HepG2 (cell line): ENCODE measurements at regions not wholly inside any gene's neighbourhood (a gene's known extent, or its start where the extent isn't known, plus 50 kb on each side); places are given as distances from the start of the nearest gene placed in this dataset.
"Not testable (repeated sequence)": the region's sequence is repeated elsewhere in the genome, so short reads cannot be mapped to it uniquely, and the experiment has no call there.

ENCODE experiments used
- ATAC-seq: fragments of 200-7000 bp; cut with Tn5 transposase; 3 replicates; pipeline ENCODE4 v1.9.1; 2020; ENCODE audit warnings: mild to moderate bottlenecking, moderate library complexity
- BruUV-seq: library from RNA; stranded (reverse); fragments of 400-500 nt; replicated peaks from 2 replicates; lab custom pipeline; 2021; lab: Mats Ljungman, UMichigan
- CTCF ChIA-PET: fragments of 300-600 bp; formaldehyde crosslinking; extraction: SDS; loops from one replicate; lab custom pipeline; 2021; ENCODE audit warnings: low total read pairs, inconsistent platforms, low intra/inter-chr PET ratio; lab: Yijun Ruan, JAX
- POLR2A ChIA-PET: fragments of 350-600 bp; sonication (Branson Sonifier 250); formaldehyde crosslinking; loops from one replicate; lab custom pipeline; 2020; ENCODE audit warnings: antibody characterized with exemption, inconsistent platforms; lab: Yijun Ruan, JAX
- DNase-seq: peaks from one replicate; pipeline ENCODE4 v3.0.0-alpha.2; 2015; ENCODE audit warnings: low spot score
- FAIRE-seq: peaks from 3 replicates; lab custom pipeline; 2011; peaks lifted over from hg19 to GRCh38; lab: Jason Lieb, UNC
- H2AFZ ChIP-seq: one replicate; pipeline ENCODE4 v1.6.1; 2011; ENCODE audit warnings: low read length, inconsistent platforms
- H3K27ac ChIP-seq: fragments of 300-600 bp; 3 replicates; pipeline ENCODE4 v1.8.0; 2011; ENCODE audit warnings: mixed run types, mild to moderate bottlenecking, mixed read lengths, low read length, inconsistent platforms; ENCODE audit not compliant: insufficient read depth; ENCODE audit errors: extremely low read length
- H3K27me3 ChIP-seq, 2 experiments: fragments of 200-600 bp in 1 of 2; 2 replicates in 1 of 2; 3 replicates in 1 of 2; pipeline versions ENCODE4 v1.6.0 to v1.8.0; 2011; ENCODE audit warnings: low read length in 2 of 2, mild to moderate bottlenecking in 2 of 2, moderate library complexity in 2 of 2, inconsistent platforms in 1 of 2; ENCODE audit not compliant: insufficient read depth in 2 of 2, control insufficient read depth in 1 of 2
- H3K36me3 ChIP-seq, 2 experiments: fragments of 200-600 bp in 1 of 2; replicated peaks in 1 of 2; 2 replicates in 1 of 2; 3 replicates in 1 of 2; pipeline versions ENCODE4 v1.5.1 to v1.8.0; 2011; ENCODE audit warnings: low read length in 2 of 2, inconsistent platforms in 1 of 2; ENCODE audit not compliant: insufficient read depth in 2 of 2, control insufficient read depth in 1 of 2
- H3K4me1 ChIP-seq: 2 replicates; pipeline ENCODE4 v1.5.1; 2012; ENCODE audit warnings: low read length, inconsistent platforms; ENCODE audit not compliant: insufficient read depth
- H3K4me2 ChIP-seq: 2 replicates; pipeline ENCODE4 v1.6.0; 2011; ENCODE audit warnings: low read depth, low read length, inconsistent platforms
- H3K4me3 ChIP-seq, 3 experiments: fragments of 200-600 bp in 1 of 3; sonication (generic), shearing (Covaris generic) in 1 of 3; replicated peaks in 1 of 3; 2 replicates each; pipeline ENCODE4 v1.5.1; 2011 to 2016; ENCODE audit warnings: low read length in 3 of 3, inconsistent platforms in 2 of 3, low read depth in 2 of 3, mild to moderate bottlenecking in 2 of 3, control low read depth in 1 of 3, mixed read lengths in 1 of 3; ENCODE audit not compliant: insufficient read depth in 1 of 3
- H3K79me2 ChIP-seq: one replicate; pipeline ENCODE4 v1.6.1; 2011; ENCODE audit warnings: low read length, inconsistent platforms; ENCODE audit not compliant: insufficient read depth
- H3K9ac ChIP-seq: 2 replicates; pipeline ENCODE4 v1.6.0; 2011; ENCODE audit warnings: mild to moderate bottlenecking, low read depth, low read length, inconsistent platforms; ENCODE audit not compliant: insufficient read depth
- H3K9me3 ChIP-seq: 2 replicates; pipeline ENCODE4 v1.5.1; 2012; ENCODE audit warnings: mild to moderate bottlenecking, low read length
- H4K20me1 ChIP-seq: 2 replicates; pipeline ENCODE4 v1.6.0; 2011; ENCODE audit warnings: inconsistent platforms, mild to moderate bottlenecking, low read length, moderate library complexity; ENCODE audit not compliant: insufficient read depth
- ATF7 ChIP-seq, 2 experiments: fragments of 450-650 bp in 1 of 2; sonication (generic) in 1 of 2; formaldehyde crosslinking in 1 of 2; IDR thresholded peaks; 2 replicates each; pipeline versions ENCODE4 v1.4.0 to v1.6.1; 2016 to 2020; ENCODE audit warnings: antibody characterized with exemption in 1 of 2, mild to moderate bottlenecking in 1 of 2, missing genetic modification reagents in 1 of 2
- CREB1 ChIP-seq, 2 experiments: fragments of 450-650 bp in 1 of 2; IDR thresholded peaks; 2 replicates each; pipeline ENCODE4 v1.6.1; 2016 to 2017; ENCODE audit warnings: control low read depth in 1 of 2, mild to moderate bottlenecking in 1 of 2, missing compliant biosample characterization in 1 of 2, missing genetic modification characterization in 1 of 2
- WGBS: methylation state at CpG from one replicate; pipeline ENCODE4 v1.1.6; 2017; ENCODE audit warnings: low lambda C conversion rate; 5-methylcytosine and 5-hydroxymethylcytosine counted together
- in situ Hi-C: cut with HindIII; loops from 2 replicates; pipeline ENCODE4 v1.10.0; 2017; ENCODE audit warnings: low pct_unique_long_range_greater_than_20kb; ENCODE audit not compliant: extremely low pct_ligation_motif_present
- intact Hi-C: fragments of 100-400 bp; cut with micrococcal nuclease; formaldehyde crosslinking; loops from one replicate; pipeline ENCODE4 v1.10.0; 2022; ENCODE audit not compliant: unreplicated experiment

- H3K27me3 ChIP-seq, H3K36me3 ChIP-seq, CTCF ChIA-PET, DNase-seq, H3K9me3 ChIP-seq, H3K27ac ChIP-seq, H3K79me2 ChIP-seq, H2AFZ ChIP-seq, H4K20me1 ChIP-seq, BruUV-seq, H3K4me1 ChIP-seq, H3K4me2 ChIP-seq, ATAC-seq, intact Hi-C loops, H3K4me3 ChIP-seq, POLR2A ChIA-PET, in situ Hi-C loops, FAIRE-seq, H3K9ac ChIP-seq: not testable (repeated sequence)
- 86% methylated on average over 1 of the region's 2 CpGs for WGBS
These were observed 415.5 kb downstream of the TGIF2LX start for GRCh38 chrX:90337161-90337560.

- DNase-seq; H3K9me3 ChIP-seq; intact Hi-C loops; POLR2A ChIA-PET; H3K4me2 ChIP-seq; H3K4me1 ChIP-seq; BruUV-seq; H2AFZ ChIP-seq; H3K36me3 ChIP-seq; H3K9ac ChIP-seq; FAIRE-seq; H3K79me2 ChIP-seq; H4K20me1 ChIP-seq; in situ Hi-C loops; H3K4me3 ChIP-seq; H3K27me3 ChIP-seq; TF ChIP-seq CREB1, ATF7 (CRISPR knock-in tag; IDR thresholded peaks at IDR 0.05): not testable (repeated sequence)
- 0% methylated on average over 1 of the region's 4 CpGs for WGBS
- TF ChIP-seq CREB1 (IDR thresholded peaks at IDR 0.05) (peak; percentile 82), ATF7 (IDR thresholded peaks at IDR 0.05) (peak; percentile 95)
- TF ChIP-seq, all 625 proteins: peak for 2; not testable (repeated sequence) for 623
- ATAC-seq, CTCF ChIA-PET, H3K27ac ChIP-seq: not testable (repeated sequence)
These were observed 447.9 kb downstream of the TGIF2LX start for GRCh38 chrX:90369632-90370031.

GRCh38 chrX:90398020-90398419 lies 476.3 kb downstream of the TGIF2LX start:
- intact Hi-C loops, BruUV-seq, H2AFZ ChIP-seq, ATAC-seq, H3K27ac ChIP-seq, H3K9ac ChIP-seq, H3K4me2 ChIP-seq, in situ Hi-C loops, CTCF ChIA-PET, POLR2A ChIA-PET, H3K27me3 ChIP-seq, H3K79me2 ChIP-seq, DNase-seq, H3K4me1 ChIP-seq, H3K36me3 ChIP-seq, H3K4me3 ChIP-seq, FAIRE-seq, H3K9me3 ChIP-seq, H4K20me1 ChIP-seq: not testable (repeated sequence)
- WGBS = 0% methylated on average over 1 of the region's 3 CpGs

GRCh38 chrX:90402169-90402568 lies 480.5 kb downstream of the TGIF2LX start:
- BruUV-seq = not testable (repeated sequence)

More at GRCh38 chrX:90402169-90402568, 480.5 kb downstream of the TGIF2LX start:
- H2AFZ ChIP-seq, H3K9ac ChIP-seq, POLR2A ChIA-PET, H3K4me2 ChIP-seq, H3K36me3 ChIP-seq, FAIRE-seq, H4K20me1 ChIP-seq, in situ Hi-C loops, H3K79me2 ChIP-seq, H3K27ac ChIP-seq, H3K27me3 ChIP-seq, CTCF ChIA-PET, H3K9me3 ChIP-seq, intact Hi-C loops, H3K4me3 ChIP-seq, DNase-seq, ATAC-seq, H3K4me1 ChIP-seq: not testable (repeated sequence)
- WGBS = 0% methylated on average over 1 of the region's 1 CpG
